Tibial nerve (tissue), 4 donors: ENCODE measurements at regions not wholly inside any gene's neighbourhood (a gene's known extent, or its start where the extent isn't known, plus 50 kb on each side); places are given as distances from the start of the nearest gene placed in this dataset.
A peak's percentile ranks its signal among the peaks of the same experiment; 100 is the strongest.

Source experiments
- DNase-seq, 2 donors: peaks; one replicate each; pipeline ENCODE4 v3.0.0-alpha.2; 2019; ENCODE audit warnings: low spot score in 2 of 2
- H3K27ac ChIP-seq, 4 donors: fragments of 200-600 bp; sonication (generic) in 3 of 4; one replicate each; pipeline ENCODE4 v1.5.1; 2017 to 2019; ENCODE audit warnings: mild to moderate bottlenecking in 1 of 4
- H3K27me3 ChIP-seq, 2 donors: fragments of 200-600 bp; sonication (generic) in 1 of 2; one replicate each; pipeline versions ENCODE4 v1.5.1 to v1.6.0; 2017 to 2019
- H3K36me3 ChIP-seq, 3 donors: fragments of 200-600 bp; sonication (generic); one replicate each; pipeline ENCODE4 v1.5.1; 2018 to 2019
- H3K4me1 ChIP-seq, 4 donors: fragments of 200-600 bp; sonication (generic) in 3 of 4; one replicate each; pipeline ENCODE4 v1.5.1; 2017 to 2019
- H3K4me3 ChIP-seq, 4 donors: fragments of 200-600 bp; sonication (generic) in 3 of 4; one replicate each; pipeline ENCODE4 v1.5.1; 2017 to 2019; ENCODE audit warnings: mild to moderate bottlenecking in 1 of 4, moderate library complexity in 1 of 4
- H3K9me3 ChIP-seq, 4 donors: fragments of 200-600 bp; sonication (generic) in 3 of 4; one replicate each; pipeline ENCODE4 v1.5.1; 2017 to 2019
- CTCF ChIP-seq, 5 experiments: fragments of 200-600 bp in 3 of 5; fragments of 450-650 bp in 2 of 5; sonication (generic) in 3 of 5; IDR thresholded peaks; one replicate each; pipeline ENCODE4 v1.5.1; 2016 to 2019; ENCODE audit warnings: antibody characterized with exemption in 5 of 5, mild to moderate bottlenecking in 3 of 5, moderate library complexity in 2 of 5
- EP300 ChIP-seq, 2 donors: sonication (generic); formaldehyde crosslinking; IDR thresholded peaks; one replicate each; pipeline ENCODE4 v1.6.1; 2017; ENCODE audit warnings: antibody characterized with exemption in 2 of 2, mild to moderate bottlenecking in 1 of 2
- POLR2A ChIP-seq, 2 donors: fragments of 450-650 bp; IDR thresholded peaks; one replicate each; pipeline ENCODE4 v1.6.1; 2017; ENCODE audit warnings: antibody characterized with exemption in 2 of 2, mild to moderate bottlenecking in 2 of 2, moderate library complexity in 2 of 2
- WGBS, 2 donors: methylation state at CpG; one replicate each; pipeline ENCODE4 v1.1.5; 2018; 5-methylcytosine and 5-hydroxymethylcytosine counted together

- H3K36me3 ChIP-seq: no peaks in the 10 kb centered on the region
- H3K4me1 ChIP-seq: no peaks in the 10 kb centered on the region
- H3K27me3 ChIP-seq: peaks cover 0 to 8% of the 10 kb centered on the region in 2 donors
- 69 to 88% methylated on average over 4 to 5 of the region's 5 CpGs for WGBS, 2 donors
- no peak overlapping the region for H3K4me3 ChIP-seq
- no peak overlapping the region for H3K27ac ChIP-seq
- peaks cover 0 to 7% (median 0%) of the 10 kb centered on the region in 4 donors for H3K9me3 ChIP-seq
- TF ChIP-seq CTCF (IDR thresholded peaks at IDR 0.05) (no peak), EP300 (IDR thresholded peaks at IDR 0.05) (no peak), POLR2A (IDR thresholded peaks at IDR 0.05) (no peak)
- no peak for DNase-seq
Observed at GRCh38 chr1:5639106-5639722, 353.0 kb downstream of the NPHP4 start.

GRCh38 chr1:5638582-5638981, 353.6 kb downstream of the NPHP4 start:
- H3K36me3 ChIP-seq: no peaks in the 10 kb centered on the region
- no peak for DNase-seq
- H3K4me3 ChIP-seq: no peak overlapping the region
- no peak overlapping the region for H3K27ac ChIP-seq
- 80 to 84% methylated on average over 3 of the region's 3 CpGs for WGBS, 2 donors
- no peaks in the 10 kb centered on the region for H3K4me1 ChIP-seq
- H3K27me3 ChIP-seq: peaks cover 0 to 8% of the 10 kb centered on the region in 2 donors
- H3K9me3 ChIP-seq: peaks cover 0 to 7% (median 0%) of the 10 kb centered on the region in 4 donors
- no peak for TF ChIP-seq POLR2A (IDR thresholded peaks at IDR 0.05)
- TF ChIP-seq CTCF (IDR thresholded peaks at IDR 0.05): no peak
- no peak for TF ChIP-seq EP300 (IDR thresholded peaks at IDR 0.05)

- H3K27me3 ChIP-seq: peaks cover 0 to 8% of the 10 kb centered on the region in 2 donors
- 87 to 88% methylated on average over 2 of the region's 2 CpGs for WGBS, 2 donors
Observed at GRCh38 chr1:5637171-5637570, 355.1 kb downstream of the NPHP4 start.

GRCh38 chr1:5634893-5635292, 357.3 kb downstream of the NPHP4 start:
- H3K4me1 ChIP-seq: no peaks in the 10 kb centered on the region
- H3K4me3 ChIP-seq: no peak overlapping the region
- peaks cover 0 to 7% (median 0%) of the 10 kb centered on the region in 4 donors for H3K9me3 ChIP-seq
- H3K27ac ChIP-seq: no peak overlapping the region
- H3K27me3 ChIP-seq: peaks cover 0 to 8% of the 10 kb centered on the region in 2 donors
- H3K36me3 ChIP-seq: no peaks in the 10 kb centered on the region
- no peak for DNase-seq
- TF ChIP-seq CTCF (IDR thresholded peaks at IDR 0.05) (no peak), POLR2A (IDR thresholded peaks at IDR 0.05) (no peak), EP300 (IDR thresholded peaks at IDR 0.05) (no peak)
- WGBS, 2 donors: 66 to 91% methylated on average over 4 of the region's 4 CpGs

More at GRCh38 chr1:5637171-5637570, 355.1 kb downstream of the NPHP4 start:
- DNase-seq: peak in 1 of 2 donors; percentile 43
- no peaks in the 10 kb centered on the region for H3K36me3 ChIP-seq
- H3K9me3 ChIP-seq: peaks cover 0 to 7% (median 0%) of the 10 kb centered on the region in 4 donors
- H3K27ac ChIP-seq: no peak overlapping the region
- H3K4me1 ChIP-seq: no peaks in the 10 kb centered on the region
- TF ChIP-seq POLR2A (IDR thresholded peaks at IDR 0.05): no peak
- no peak for TF ChIP-seq EP300 (IDR thresholded peaks at IDR 0.05)
- TF ChIP-seq CTCF (IDR thresholded peaks at IDR 0.05): peak in 3 of 5 experiments; percentile 11 to 24 (median 15)
- no peak overlapping the region for H3K4me3 ChIP-seq

- Histone ChIP-seq H3K36me3 (no peaks in the 10 kb centered on the region), H3K9me3 (peaks cover 0 to 7% (median 0%) of the 10 kb centered on the region in 4 donors), H3K27me3 (peaks cover 0 to 8% of the 10 kb centered on the region in 2 donors), H3K27ac (no peak overlapping the region), H3K4me3 (no peak overlapping the region), H3K4me1 (no peaks in the 10 kb centered on the region)
- TF ChIP-seq POLR2A (IDR thresholded peaks at IDR 0.05): no peak
- TF ChIP-seq EP300 (IDR thresholded peaks at IDR 0.05): no peak
- TF ChIP-seq CTCF (IDR thresholded peaks at IDR 0.05): no peak
- 65 to 66% methylated on average over 9 to 10 of the region's 10 CpGs for WGBS, 2 donors
- no peak for DNase-seq
Observed at GRCh38 chr1:5632814-5633213, 359.4 kb downstream of the NPHP4 start.
